ENCODE measurements at regions not wholly inside any gene's neighbourhood (a gene's known extent, or its start where the extent isn't known, plus 50 kb on each side); places are given as distances from the start of the nearest gene placed in this dataset.

GRCh38 chrX:6890544-6891261, 256.8 kb upstream of the STS start:
- intact Hi-C loops (cut with DNase I) = no loop called here
- TF ChIP-seq CTCF (IDR thresholded peaks at IDR 0.05; ENCODE audit: borderline replicate concordance, extremely low read depth, insufficient read depth) = no peak
- no peak for DNase-seq
- no peaks in the 10 kb centered on the region for H3K27me3 ChIP-seq (ENCODE audit: control insufficient read depth, insufficient read depth, low read length)
- no peaks in the 10 kb centered on the region for H3K36me3 ChIP-seq (ENCODE audit: control insufficient read depth in 2 of 3, insufficient read depth in 3 of 3, low read length in 3 of 3)
- no peaks in the 10 kb centered on the region for H3K9me3 ChIP-seq (ENCODE audit: control insufficient read depth in 2 of 3, insufficient read depth in 1 of 3, low read length in 3 of 3)
- no peak overlapping the region for H3K9ac ChIP-seq (ENCODE audit: low read length in 3 of 3)
- H3K4me3 ChIP-seq (ENCODE audit: low read length in 3 of 3) = no peak overlapping the region
- no peaks in the 10 kb centered on the region for H3K4me1 ChIP-seq (ENCODE audit: control insufficient read depth in 2 of 3, insufficient read depth in 2 of 3, low read depth in 1 of 3, low read length in 3 of 3)
- no peak overlapping the region for H3K27ac ChIP-seq (ENCODE audit: low read depth in 2 of 2, low read length in 2 of 2)
- FAIRE-seq = no peak

- no peaks in the 10 kb centered on the region for H3K4me1 ChIP-seq (ENCODE audit: control insufficient read depth in 2 of 3, insufficient read depth in 2 of 3, low read depth in 1 of 3, low read length in 3 of 3)
- TF ChIP-seq CTCF (IDR thresholded peaks at IDR 0.05; ENCODE audit: borderline replicate concordance, extremely low read depth, insufficient read depth) = no peak
- H3K4me3 ChIP-seq (ENCODE audit: low read length in 3 of 3) = no peak overlapping the region
- H3K9ac ChIP-seq (ENCODE audit: low read length in 3 of 3) = no peak overlapping the region
- H3K36me3 ChIP-seq (ENCODE audit: control insufficient read depth in 2 of 3, insufficient read depth in 3 of 3, low read length in 3 of 3) = no peaks in the 10 kb centered on the region
- no peak for FAIRE-seq
- intact Hi-C loops (cut with DNase I) = no loop called here
- no peak overlapping the region for H3K27ac ChIP-seq (ENCODE audit: low read depth in 2 of 2, low read length in 2 of 2)
- no peaks in the 10 kb centered on the region for H3K27me3 ChIP-seq (ENCODE audit: control insufficient read depth, insufficient read depth, low read length)
- no peaks in the 10 kb centered on the region for H3K9me3 ChIP-seq (ENCODE audit: control insufficient read depth in 2 of 3, insufficient read depth in 1 of 3, low read length in 3 of 3)
- no peak for DNase-seq
Measured at GRCh38 chrX:6885909-6886308, 261.6 kb upstream of the STS start.

DNA sequence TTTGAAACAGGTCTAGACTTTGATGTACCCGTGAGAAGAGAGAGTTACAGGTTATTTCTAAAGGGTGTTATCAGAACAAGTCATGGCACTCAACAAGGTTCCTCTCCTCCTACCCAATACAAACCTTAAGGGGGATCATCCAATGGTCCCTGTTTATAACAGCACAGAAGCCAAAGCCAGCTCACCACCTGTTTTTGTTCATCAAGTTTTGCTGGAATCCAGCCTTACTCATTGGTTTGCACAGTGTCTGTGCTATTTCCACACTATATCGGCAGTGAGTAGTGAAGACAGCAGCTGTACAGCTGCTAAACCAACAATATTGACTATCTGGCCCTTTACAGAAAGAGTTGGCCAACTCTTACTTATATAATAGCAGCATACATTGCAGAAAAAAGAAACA, 262.1 kb upstream of the STS start:
- no peak for FAIRE-seq
- intact Hi-C loops (cut with DNase I) = no loop called here

More for the DNA sequence above, 262.1 kb upstream of the STS start:
- no peak for TF ChIP-seq CTCF (IDR thresholded peaks at IDR 0.05; ENCODE audit: borderline replicate concordance, extremely low read depth, insufficient read depth)
- DNase-seq = no peak
- Histone ChIP-seq H3K4me1 (ENCODE audit: control insufficient read depth in 2 of 3, insufficient read depth in 2 of 3, low read depth in 1 of 3, low read length in 3 of 3) (no peaks in the 10 kb centered on the region), H3K9ac (ENCODE audit: low read length in 3 of 3) (no peak overlapping the region), H3K4me3 (ENCODE audit: low read length in 3 of 3) (no peak overlapping the region), H3K9me3 (ENCODE audit: control insufficient read depth in 2 of 3, insufficient read depth in 1 of 3, low read length in 3 of 3) (no peaks in the 10 kb centered on the region), H3K36me3 (ENCODE audit: control insufficient read depth in 2 of 3, insufficient read depth in 3 of 3, low read length in 3 of 3) (no peaks in the 10 kb centered on the region), H3K27me3 (ENCODE audit: control insufficient read depth, insufficient read depth, low read length) (no peaks in the 10 kb centered on the region), H3K27ac (ENCODE audit: low read depth in 2 of 2, low read length in 2 of 2) (no peak overlapping the region)

Data from kidney (tissue), 13 donors.